PFSK-1 (cell line): ENCODE measurements at regions not wholly inside any gene's neighbourhood (a gene's known extent, or its start where the extent isn't known, plus 50 kb on each side); places are given as distances from the start of the nearest gene placed in this dataset.

Experiments
- FOXP2 ChIP-seq: optimal IDR thresholded peaks from 2 replicates; pipeline ENCODE3; 2011; ENCODE audit warnings: borderline replicate concordance, control low read depth, inconsistent platforms; ENCODE audit not compliant: insufficient read depth; ENCODE audit errors: extremely low read length, extremely low read depth
- POLR2AphosphoS5 ChIP-seq: IDR thresholded peaks from 2 replicates; pipeline ENCODE4 v1.6.1; 2012; ENCODE audit warnings: low read depth, mild to moderate bottlenecking, control low read depth, low read length, moderate library complexity
- REST ChIP-seq, 2 experiments: IDR thresholded peaks; 2 replicates each; pipeline versions ENCODE4 v1.6.1 to v1.8.0; 2011 to 2012; ENCODE audit warnings: low read depth in 2 of 2, low read length in 2 of 2, control low read depth in 1 of 2, inconsistent platforms in 1 of 2, mild to moderate bottlenecking in 1 of 2, moderate library complexity in 1 of 2; ENCODE audit not compliant: insufficient read depth in 1 of 2
- SIN3A ChIP-seq: IDR thresholded peaks from 2 replicates; pipeline ENCODE4 v1.6.1; 2012; ENCODE audit warnings: mild to moderate bottlenecking, low read length, moderate library complexity, borderline replicate concordance; ENCODE audit not compliant: insufficient read depth
- TAF1 ChIP-seq: IDR thresholded peaks from 2 replicates; pipeline ENCODE4 v1.6.1; 2012; ENCODE audit warnings: low read length, control low read depth, borderline replicate concordance; ENCODE audit not compliant: insufficient read depth

- TF ChIP-seq POLR2AphosphoS5 = no peak
- TF ChIP-seq TAF1 = no peak
- TF ChIP-seq REST (IDR thresholded peaks at IDR 0.05; ENCODE audit: insufficient read depth in 1 of 2, low read depth in 2 of 2, low read length in 2 of 2) = no peak
- TF ChIP-seq FOXP2 = no peak
- TF ChIP-seq SIN3A = no peak
Observed at GRCh38 chr11:127458561-127458960, 458.0 kb upstream of the KIRREL3 start.
